Pancreas (tissue), 10 donors: ENCODE measurements at regions not wholly inside any gene's neighbourhood (a gene's known extent, or its start where the extent isn't known, plus 50 kb on each side); places are given as distances from the start of the nearest gene placed in this dataset.

Experiments used
- ATAC-seq, 4 donors: fragments of 200-7000 bp; cut with Tn5 transposase; one replicate each; pipeline versions ENCODE4 v1.8.0 to v1.9.1; 2020; ENCODE audit warnings: mild to moderate bottlenecking in 4 of 4, moderate library complexity in 4 of 4
- DNase-seq, 6 donors: peaks; one replicate each; pipeline ENCODE4 v3.0.0-alpha.2; 2020
- FAIRE-seq: peaks from 2 replicates; lab custom pipeline; 2012; peaks lifted over from hg19 to GRCh38; lab: Jason Lieb, UNC
- H3K27ac ChIP-seq, 4 donors: fragments of 200-600 bp; sonication (generic); 1 replicate in 3 of 4; 2 replicates in 1 of 4; pipeline versions ENCODE4 v1.5.0 to v1.8.0; 2020
- H3K27me3 ChIP-seq, 4 donors: fragments of 200-600 bp; one replicate each; pipeline ENCODE4 v1.8.0; 2021
- H3K36me3 ChIP-seq, 3 donors: fragments of 200-600 bp; sonication (generic) in 1 of 3; one replicate each; pipeline versions ENCODE4 v1.5.0 to v1.8.0; 2020 to 2021
- H3K4me1 ChIP-seq, 3 donors: fragments of 200-600 bp; one replicate each; pipeline ENCODE4 v1.8.0; 2021
- H3K4me3 ChIP-seq, 4 donors: fragments of 200-600 bp; sonication (generic) in 2 of 4; one replicate each; pipeline versions ENCODE4 v1.5.0 to v1.8.0; 2020 to 2021
- H3K9me3 ChIP-seq, 4 donors: fragments of 200-600 bp; one replicate each; pipeline ENCODE4 v1.8.0; 2021
- CTCF ChIP-seq, 4 donors: fragments of 200-600 bp; sonication (generic) in 3 of 4; IDR thresholded peaks; one replicate each; pipeline versions ENCODE4 v1.5.0 to v1.8.0; 2021; ENCODE audit warnings: antibody characterized with exemption in 4 of 4
- WGBS, 2 donors: extraction: QIAGEN DNeasy Blood & Tissue Kit; methylation state at CpG; one replicate each; pipeline ENCODE4 v1.1.7; 2013; 5-methylcytosine and 5-hydroxymethylcytosine counted together
- intact Hi-C, 3 donors: fragments of 100-400 bp; cut with DNase I; formaldehyde crosslinking; loops; one replicate each; pipeline versions ENCODE4 v1.11.1 to v1.14.2; 2022
- donor health status: healthy with polysubstance abuse.
- donor health status: DM: no; HTN: no; CAD: no; lungs with moderate emphysema.
- donor health status: DM: no; HTN: no; CAD: no.
- donor health status: control.
- donor health status: control.
- donor health status: Bipolar disorder and iron deficiency.
- donor health status: DM: yes; HTN: yes; CAD: no.
- donor health status: DM: no; HTN: no; CAD: no.
- donor health status: DM: no; HTN: no; CAD: no.
- donor health status: DM: yes; HTN: yes; CAD: no.

GRCh38 chr2:60377825-60378224 is 175.6 kb downstream of the BCL11A start:
- ATAC-seq (no peak), FAIRE-seq (no peak), DNase-seq (no peak)
- no peaks in the 10 kb centered on the region for H3K4me1 ChIP-seq
- intact Hi-C loops: no loop called here
- 82 to 89% methylated on average over 3 of the region's 3 CpGs for WGBS, 2 donors
- no peaks in the 10 kb centered on the region for H3K27me3 ChIP-seq
- no peaks in the 10 kb centered on the region for H3K9me3 ChIP-seq
- TF ChIP-seq CTCF (IDR thresholded peaks at IDR 0.05): no peak
- H3K27ac ChIP-seq: no peak overlapping the region
- no peaks in the 10 kb centered on the region for H3K36me3 ChIP-seq
- no peak overlapping the region for H3K4me3 ChIP-seq

- WGBS, 2 donors: 91 to 95% methylated on average over 3 of the region's 3 CpGs
Measured at GRCh38 chr2:60376252-60376651, 177.2 kb downstream of the BCL11A start.

GRCh38 chr2:60371681-60372080 is 181.8 kb downstream of the BCL11A start:
- FAIRE-seq (no peak), ATAC-seq (no peak), DNase-seq (no peak)
- Histone ChIP-seq H3K27ac (no peak overlapping the region), H3K9me3 (no peaks in the 10 kb centered on the region), H3K36me3 (no peaks in the 10 kb centered on the region), H3K27me3 (no peaks in the 10 kb centered on the region), H3K4me3 (no peak overlapping the region), H3K4me1 (no peaks in the 10 kb centered on the region)
- intact Hi-C loops: no loop called here
- 80 to 81% methylated on average over 3 of the region's 3 CpGs for WGBS, 2 donors
- no peak for TF ChIP-seq CTCF (IDR thresholded peaks at IDR 0.05)

More at GRCh38 chr2:60376252-60376651, 177.2 kb downstream of the BCL11A start:
- no peaks in the 10 kb centered on the region for H3K36me3 ChIP-seq
- intact Hi-C loops: no loop called here
- H3K27me3 ChIP-seq: no peaks in the 10 kb centered on the region
- no peak overlapping the region for H3K27ac ChIP-seq
- H3K9me3 ChIP-seq: no peaks in the 10 kb centered on the region
- FAIRE-seq (no peak), DNase-seq (no peak), ATAC-seq (no peak)
- no peak for TF ChIP-seq CTCF (IDR thresholded peaks at IDR 0.05)
- H3K4me1 ChIP-seq: no peaks in the 10 kb centered on the region
- H3K4me3 ChIP-seq: no peak overlapping the region

- intact Hi-C loops: no loop called here
- no peaks in the 10 kb centered on the region for H3K4me1 ChIP-seq
- H3K4me3 ChIP-seq: no peak overlapping the region
- H3K27me3 ChIP-seq: no peaks in the 10 kb centered on the region
- TF ChIP-seq CTCF (IDR thresholded peaks at IDR 0.05): no peak
- H3K27ac ChIP-seq: no peak overlapping the region
- DNase-seq (no peak), ATAC-seq (no peak), FAIRE-seq (no peak)
- H3K36me3 ChIP-seq: no peaks in the 10 kb centered on the region
- H3K9me3 ChIP-seq: no peaks in the 10 kb centered on the region
- 88 to 94% methylated on average over 9 of the region's 9 CpGs for WGBS, 2 donors
Measured at GRCh38 chr2:60371219-60371618, 182.2 kb downstream of the BCL11A start.

GRCh38 chr2:60370814-60371213 is 182.6 kb downstream of the BCL11A start:
- no peak for ATAC-seq
- 81 to 88% methylated on average over 4 of the region's 4 CpGs for WGBS, 2 donors
- TF ChIP-seq CTCF (IDR thresholded peaks at IDR 0.05): no peak

More at GRCh38 chr2:60370814-60371213, 182.6 kb downstream of the BCL11A start:
- Histone ChIP-seq H3K4me1 (no peaks in the 10 kb centered on the region), H3K27ac (no peak overlapping the region), H3K4me3 (no peak overlapping the region), H3K9me3 (no peaks in the 10 kb centered on the region), H3K36me3 (no peaks in the 10 kb centered on the region), H3K27me3 (no peaks in the 10 kb centered on the region)
- FAIRE-seq: no peak
- intact Hi-C loops: no loop called here
- DNase-seq: no peak
